HUDEP-2 (cell line): ENCODE measurements at regions not wholly inside any gene's neighbourhood (a gene's known extent, or its start where the extent isn't known, plus 50 kb on each side); places are given as distances from the start of the nearest gene placed in this dataset.
A peak's percentile ranks its signal among the peaks of the same experiment; 100 is the strongest.

ENCODE experiments used
- DNase-seq, 76 experiments: peaks; one replicate each; lab custom pipeline; 2025; ENCODE audit not compliant: unreplicated experiment in 76 of 76; lab: John Stamatoyannopoulos, UW

GRCh38 chr11:98545544-98546175, 475.1 kb upstream of the CNTN5 start:
- no peak for DNase-seq

- no peak for DNase-seq
Measured at GRCh38 chr11:98549571-98549970, 471.2 kb upstream of the CNTN5 start.

GRCh38 chr11:98559961-98560360, 460.8 kb upstream of the CNTN5 start:
- no peak for DNase-seq

- DNase-seq: no peak
Measured at GRCh38 chr11:98561252-98561651, 459.5 kb upstream of the CNTN5 start.

GRCh38 chr11:98561877-98562395, 458.8 kb upstream of the CNTN5 start:
- DNase-seq: no peak

GRCh38 chr11:98564233-98564632, 456.5 kb upstream of the CNTN5 start:
- peak in 8 of 76 experiments; percentile 5 to 42 (median 16) for DNase-seq

GRCh38 chr11:98564881-98565280, 455.9 kb upstream of the CNTN5 start:
- DNase-seq: no peak

- DNase-seq: no peak
Measured at GRCh38 chr11:98565311-98565710, 455.4 kb upstream of the CNTN5 start.

- DNase-seq: no peak
Measured at GRCh38 chr11:98566978-98567377, 453.8 kb upstream of the CNTN5 start.

GRCh38 chr11:98568013-98568412, 452.7 kb upstream of the CNTN5 start:
- DNase-seq: no peak

- DNase-seq: no peak
Measured at GRCh38 chr11:98572941-98573340, 447.8 kb upstream of the CNTN5 start.

GRCh38 chr11:98587884-98588283, 432.9 kb upstream of the CNTN5 start:
- no peak for DNase-seq

GRCh38 chr11:98589967-98590366, 430.8 kb upstream of the CNTN5 start:
- DNase-seq: no peak

- DNase-seq: peak in 1 of 76 experiments; percentile 2
Measured at GRCh38 chr11:98600103-98600502, 420.6 kb upstream of the CNTN5 start.

GRCh38 chr11:98600786-98601773, 419.7 kb upstream of the CNTN5 start:
- peak in 15 of 76 experiments; percentile 1 to 36 (median 7) for DNase-seq

GRCh38 chr11:98616098-98616655, 404.6 kb upstream of the CNTN5 start:
- DNase-seq: no peak

GRCh38 chr11:98621767-98622166, 399.0 kb upstream of the CNTN5 start:
- no peak for DNase-seq

GRCh38 chr11:98625526-98625925, 395.2 kb upstream of the CNTN5 start:
- DNase-seq: no peak

- DNase-seq: no peak
Measured at GRCh38 chr11:98630736-98631135, 390.0 kb upstream of the CNTN5 start.

- DNase-seq: no peak
Measured at GRCh38 chr11:98657711-98658110, 363.0 kb upstream of the CNTN5 start.

GRCh38 chr11:98659431-98659830, 361.3 kb upstream of the CNTN5 start:
- DNase-seq: no peak
